NT2/D1 (cell line): ENCODE measurements at regions not wholly inside any gene's neighbourhood (a gene's known extent, or its start where the extent isn't known, plus 50 kb on each side); places are given as distances from the start of the nearest gene placed in this dataset.

Experiments used
- DNase-seq: peaks from one replicate; pipeline ENCODE4 v3.0.0-alpha.2; 2011; ENCODE audit warnings: low read depth, low spot score
- H3K27me3 ChIP-seq: 2 replicates; pipeline ENCODE4 v1.6.0; 2011; ENCODE audit warnings: mild to moderate bottlenecking; ENCODE audit not compliant: insufficient read length, insufficient read depth
- H3K36me3 ChIP-seq: 2 replicates; pipeline ENCODE4 v1.6.1; 2011; ENCODE audit warnings: mild to moderate bottlenecking, low read length, mixed read lengths; ENCODE audit not compliant: insufficient read depth, insufficient read length
- H3K4me1 ChIP-seq: 2 replicates; pipeline ENCODE4 v1.5.1; 2011; ENCODE audit not compliant: insufficient read depth, insufficient read length
- H3K4me3 ChIP-seq: 2 replicates; pipeline ENCODE4 v1.5.1; 2011; ENCODE audit warnings: low read depth; ENCODE audit not compliant: insufficient read length
- H3K9ac ChIP-seq: 2 replicates; pipeline ENCODE4 v1.6.0; 2011; ENCODE audit warnings: low read depth; ENCODE audit not compliant: insufficient read length
- H3K9me3 ChIP-seq: 2 replicates; pipeline ENCODE4 v1.5.1; 2011; ENCODE audit warnings: mild to moderate bottlenecking, low read length; ENCODE audit not compliant: insufficient read depth
- SUZ12 ChIP-seq: IDR thresholded peaks from 2 replicates; pipeline ENCODE4 v1.6.1; 2011; ENCODE audit not compliant: insufficient read length, insufficient read depth; ENCODE audit errors: extremely low read depth
- YY1 ChIP-seq: IDR thresholded peaks from 2 replicates; pipeline ENCODE4 v1.6.1; 2011; ENCODE audit not compliant: insufficient read length, insufficient read depth
- ZNF274 ChIP-seq: IDR thresholded peaks from 2 replicates; pipeline ENCODE4 v1.6.1; 2011; ENCODE audit warnings: mild to moderate bottlenecking, low read depth, low read length

DNA sequence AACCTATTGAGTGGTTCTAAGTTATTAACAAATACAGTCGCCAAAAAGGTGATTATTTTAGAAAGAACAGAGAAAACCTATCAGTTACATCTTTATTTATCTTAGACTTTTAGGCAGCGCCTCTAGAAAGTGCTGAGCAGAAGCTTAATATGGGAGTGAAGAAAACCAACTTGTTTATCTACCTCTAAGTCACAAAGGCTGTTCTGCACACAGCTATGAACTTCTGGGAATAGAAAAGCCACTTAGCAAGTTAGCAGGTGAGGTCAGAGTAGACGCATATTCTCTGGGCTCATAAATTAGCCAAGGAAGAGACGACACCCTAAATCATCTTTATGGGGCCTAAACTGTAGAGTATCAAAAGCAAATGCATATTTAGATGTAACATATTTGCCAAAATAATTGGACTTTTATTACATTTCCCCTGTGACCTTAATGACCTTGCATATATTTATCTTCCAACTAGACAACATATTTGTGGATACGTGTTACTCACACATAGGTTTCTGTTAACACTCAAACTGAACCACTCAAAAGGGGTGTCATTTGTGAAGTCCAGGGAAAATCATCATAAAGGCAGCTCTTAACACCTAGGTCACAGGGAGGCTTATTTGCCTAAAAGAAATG, 267.1 kb downstream of the ADGB start:
- H3K36me3 ChIP-seq: no peaks in the 10 kb centered on the region
- H3K9me3 ChIP-seq: no peaks in the 10 kb centered on the region
- no peak overlapping the region for H3K4me3 ChIP-seq
- no peak for DNase-seq
- no peak for TF ChIP-seq SUZ12
- TF ChIP-seq ZNF274: no peak
- TF ChIP-seq YY1: no peak
- H3K27me3 ChIP-seq: no peaks in the 10 kb centered on the region
- no peaks in the 10 kb centered on the region for H3K4me1 ChIP-seq
- H3K9ac ChIP-seq: no peak overlapping the region

DNA sequence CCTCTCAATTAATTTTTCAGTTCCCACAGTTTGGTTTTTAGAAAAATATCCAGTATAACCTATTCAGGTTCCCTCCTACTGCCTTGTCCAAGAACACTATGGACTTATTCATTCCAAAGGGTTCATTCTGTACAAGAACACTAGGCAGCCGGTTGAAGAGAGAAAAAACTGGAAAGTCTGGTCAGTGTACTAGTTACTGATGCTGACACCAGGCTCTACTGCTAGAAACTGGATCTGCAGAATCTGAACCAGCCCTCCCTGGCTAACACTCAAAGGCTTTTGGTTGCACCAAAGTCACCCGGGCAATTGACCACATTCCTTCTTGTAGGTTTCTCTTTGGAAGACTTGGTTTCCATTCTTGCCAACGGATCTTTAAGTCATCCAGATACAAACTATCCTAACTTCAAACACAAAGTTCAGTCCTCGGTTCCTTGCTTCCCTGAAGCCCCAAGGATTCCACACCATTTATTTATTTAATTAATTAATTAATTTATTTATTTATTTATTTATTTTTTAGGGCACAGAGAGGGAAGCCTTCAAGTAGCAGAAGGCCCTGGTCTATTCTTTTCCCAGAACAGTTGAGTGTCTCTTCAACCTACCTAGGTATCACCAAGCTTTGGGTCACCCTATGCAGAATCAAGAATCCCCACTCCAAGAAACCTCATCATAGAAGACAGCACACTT, 268.1 kb downstream of the ADGB start:
- no peak for DNase-seq
- Histone ChIP-seq H3K4me3 (no peak overlapping the region), H3K4me1 (no peaks in the 10 kb centered on the region), H3K9me3 (no peaks in the 10 kb centered on the region), H3K9ac (no peak overlapping the region), H3K27me3 (no peaks in the 10 kb centered on the region), H3K36me3 (no peaks in the 10 kb centered on the region)
- TF ChIP-seq SUZ12 (no peak), ZNF274 (no peak), YY1 (no peak)

DNA sequence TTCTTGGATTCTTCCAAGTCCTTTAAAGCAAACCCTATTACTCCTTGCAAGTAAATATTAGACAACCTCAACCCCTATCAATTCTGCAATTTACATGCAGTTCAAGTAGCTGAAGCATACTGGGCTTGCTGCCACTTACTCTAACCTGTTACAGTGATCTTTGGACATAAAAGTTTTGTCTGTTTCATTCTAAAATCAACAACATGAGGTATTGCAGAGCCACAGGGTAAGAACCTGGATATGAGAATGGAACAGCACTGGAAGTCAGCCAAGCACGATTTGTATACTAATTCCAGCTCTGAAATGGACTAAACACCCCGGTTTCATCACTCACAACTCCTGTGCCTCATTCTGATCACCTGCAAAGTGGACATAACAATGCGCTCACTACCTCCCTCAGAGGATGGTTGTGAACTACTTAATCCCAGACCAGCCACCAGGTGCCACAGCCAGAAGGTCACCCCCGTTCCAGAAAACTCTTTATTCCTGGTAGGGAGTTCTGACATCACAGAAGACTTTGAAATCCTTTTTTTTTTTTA, 270.0 kb downstream of the ADGB start:
- H3K4me3 ChIP-seq: no peak overlapping the region
- TF ChIP-seq YY1 (no peak), ZNF274 (no peak), SUZ12 (no peak)
- no peaks in the 10 kb centered on the region for H3K4me1 ChIP-seq
- no peak for DNase-seq
- no peaks in the 10 kb centered on the region for H3K27me3 ChIP-seq
- H3K9ac ChIP-seq: no peak overlapping the region
- H3K9me3 ChIP-seq: no peaks in the 10 kb centered on the region
- no peaks in the 10 kb centered on the region for H3K36me3 ChIP-seq

DNA sequence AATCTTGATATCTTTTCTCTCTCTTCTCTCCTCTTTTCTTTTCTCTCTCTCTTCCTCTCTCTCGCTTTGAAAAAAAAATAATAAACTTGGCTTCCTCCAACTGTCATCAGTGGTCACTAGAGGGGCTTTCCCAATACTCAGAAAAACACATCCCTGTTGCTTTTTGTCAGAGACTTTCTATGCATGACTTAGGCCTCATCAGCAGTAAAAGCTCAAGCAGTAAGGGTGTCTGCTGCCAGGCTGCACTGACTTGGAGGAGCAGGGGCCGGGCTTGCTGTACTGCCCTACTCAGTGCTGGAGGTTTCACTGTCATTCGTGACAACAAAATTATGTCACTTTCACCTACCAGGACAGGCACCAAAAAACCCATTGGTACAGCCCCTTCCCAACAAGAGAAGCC, 272.0 kb downstream of the ADGB start:
- Histone ChIP-seq H3K9me3 (no peaks in the 10 kb centered on the region), H3K4me1 (no peaks in the 10 kb centered on the region), H3K27me3 (no peaks in the 10 kb centered on the region), H3K9ac (no peak overlapping the region), H3K36me3 (no peaks in the 10 kb centered on the region), H3K4me3 (no peak overlapping the region)
- TF ChIP-seq ZNF274: no peak
- no peak for TF ChIP-seq SUZ12
- no peak for TF ChIP-seq YY1
- no peak for DNase-seq

DNA sequence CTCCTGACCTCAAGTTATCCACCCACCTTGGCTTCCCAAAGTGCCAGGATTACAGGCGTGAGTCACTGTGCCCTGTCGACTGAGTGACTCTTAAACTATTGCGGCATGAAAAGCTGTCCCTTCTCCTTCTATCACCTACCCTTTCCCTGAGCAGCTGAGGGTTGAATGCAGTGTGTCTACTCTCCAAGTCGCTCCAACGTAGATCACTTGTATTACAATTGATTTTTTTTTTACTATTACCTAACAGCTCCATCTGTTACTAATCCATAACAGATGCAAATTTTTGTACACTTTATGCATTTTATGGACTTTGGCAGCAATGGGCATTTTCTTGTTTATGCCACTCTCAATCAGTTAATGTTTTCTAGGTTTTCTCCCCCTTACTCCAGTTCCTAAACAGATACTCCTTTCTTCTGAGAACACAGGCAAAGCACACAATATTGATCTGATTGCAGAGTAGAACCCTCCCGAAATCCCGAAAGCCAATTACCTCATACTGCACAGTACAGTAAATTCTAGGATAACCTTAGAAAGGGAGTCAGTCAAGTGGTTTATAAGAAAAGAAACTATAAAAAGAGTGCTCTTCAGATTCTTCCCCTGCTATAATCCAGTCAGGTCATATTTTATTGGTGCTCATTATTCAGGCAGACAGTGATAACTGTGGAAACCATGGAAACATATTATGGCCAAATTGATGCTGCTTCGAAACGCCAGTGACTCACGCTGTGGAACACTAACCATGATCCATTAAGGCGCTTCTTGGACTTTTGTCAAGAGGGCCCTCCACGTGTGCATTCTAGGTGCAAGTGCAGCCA, 273.0 kb downstream of the ADGB start:
- H3K9me3 ChIP-seq: no peaks in the 10 kb centered on the region
- no peak overlapping the region for H3K4me3 ChIP-seq
- TF ChIP-seq ZNF274 (no peak), YY1 (no peak), SUZ12 (no peak)
- H3K36me3 ChIP-seq: no peaks in the 10 kb centered on the region
- no peaks in the 10 kb centered on the region for H3K4me1 ChIP-seq
- H3K9ac ChIP-seq: no peak overlapping the region
- no peaks in the 10 kb centered on the region for H3K27me3 ChIP-seq
- no peak for DNase-seq

DNA sequence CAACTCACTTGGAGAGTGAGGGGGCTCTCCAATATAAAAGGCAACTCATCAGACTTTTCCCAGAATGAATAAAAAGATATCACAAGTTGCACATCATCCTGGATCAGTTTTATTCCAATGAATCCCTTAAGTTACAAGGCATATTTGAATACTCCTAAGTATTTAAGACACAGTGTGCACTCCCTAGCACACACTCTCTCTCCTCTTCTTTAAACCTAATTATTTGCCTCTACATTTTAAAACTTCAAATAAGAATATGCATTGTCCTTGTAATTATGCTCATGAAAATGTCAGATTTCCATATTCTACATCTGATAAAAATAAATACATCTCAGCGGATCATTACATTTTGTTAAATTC, 273.6 kb downstream of the ADGB start:
- TF ChIP-seq ZNF274 (no peak), SUZ12 (no peak), YY1 (no peak)
- Histone ChIP-seq H3K27me3 (no peaks in the 10 kb centered on the region), H3K36me3 (no peaks in the 10 kb centered on the region), H3K4me3 (no peak overlapping the region), H3K9me3 (no peaks in the 10 kb centered on the region), H3K9ac (no peak overlapping the region), H3K4me1 (no peaks in the 10 kb centered on the region)
- no peak for DNase-seq
